NCI-H524 (cell line): ENCODE measurements at regions not wholly inside any gene's neighbourhood (a gene's known extent, or its start where the extent isn't known, plus 50 kb on each side); places are given as distances from the start of the nearest gene placed in this dataset.

ENCODE experiments used
- DNase-seq, 2 experiments: peaks; one replicate each; lab custom pipeline; 2025; lab: John Stamatoyannopoulos, UW

- DNase-seq, result no peak
Measured at GRCh38 chr12:84676787-84677186, 235.8 kb downstream of the SLC6A15 start.

GRCh38 chr12:84661786-84662185, 250.8 kb downstream of the SLC6A15 start:
- no peak for DNase-seq

- DNase-seq, result no peak
Measured at GRCh38 chr12:84660139-84660538, 252.5 kb downstream of the SLC6A15 start.

- no peak for DNase-seq
Measured at GRCh38 chr12:84658877-84659276, 253.7 kb downstream of the SLC6A15 start.

GRCh38 chr12:84656705-84657104, 255.9 kb downstream of the SLC6A15 start:
- no peak for DNase-seq

- DNase-seq, result no peak
Measured at GRCh38 chr12:84653482-84653881, 259.1 kb downstream of the SLC6A15 start.

- no peak for DNase-seq
Measured at GRCh38 chr12:84648425-84648824, 264.2 kb downstream of the SLC6A15 start.

- DNase-seq, result no peak
Measured at GRCh38 chr12:84644908-84645307, 267.7 kb downstream of the SLC6A15 start.

GRCh38 chr12:84643993-84644392, 268.6 kb downstream of the SLC6A15 start:
- peak in 1 of 2 experiments; percentile 23 for DNase-seq

- peak; percentile 24 to 77 for DNase-seq
Measured at GRCh38 chr12:84641940-84642545, 270.6 kb downstream of the SLC6A15 start.

- no peak for DNase-seq
Measured at GRCh38 chr12:84638811-84639368, 273.7 kb downstream of the SLC6A15 start.

- DNase-seq, result no peak
Measured at GRCh38 chr12:84637926-84638325, 274.7 kb downstream of the SLC6A15 start.

- DNase-seq, result no peak
Measured at GRCh38 chr12:84636801-84637290, 275.8 kb downstream of the SLC6A15 start.

GRCh38 chr12:84634526-84634925, 278.1 kb downstream of the SLC6A15 start:
- no peak for DNase-seq

GRCh38 chr12:84632556-84632955, 280.0 kb downstream of the SLC6A15 start:
- no peak for DNase-seq

GRCh38 chr12:84631020-84631419, 281.6 kb downstream of the SLC6A15 start:
- DNase-seq, result no peak

GRCh38 chr12:84627593-84627992, 285.0 kb downstream of the SLC6A15 start:
- no peak for DNase-seq

GRCh38 chr12:84624601-84625000, 288.0 kb downstream of the SLC6A15 start:
- DNase-seq, result no peak

GRCh38 chr12:84619053-84619571, 293.5 kb downstream of the SLC6A15 start:
- DNase-seq, result no peak

- no peak for DNase-seq
Measured at GRCh38 chr12:84607170-84607819, 305.3 kb downstream of the SLC6A15 start.

- DNase-seq, result no peak
Measured at GRCh38 chr12:84605983-84606382, 306.6 kb downstream of the SLC6A15 start.

GRCh38 chr12:84604551-84604950, 308.0 kb downstream of the SLC6A15 start:
- no peak for DNase-seq
